ENCODE measurements at regions not wholly inside any gene's neighbourhood (a gene's known extent, or its start where the extent isn't known, plus 50 kb on each side); places are given as distances from the start of the nearest gene placed in this dataset.

DNA sequence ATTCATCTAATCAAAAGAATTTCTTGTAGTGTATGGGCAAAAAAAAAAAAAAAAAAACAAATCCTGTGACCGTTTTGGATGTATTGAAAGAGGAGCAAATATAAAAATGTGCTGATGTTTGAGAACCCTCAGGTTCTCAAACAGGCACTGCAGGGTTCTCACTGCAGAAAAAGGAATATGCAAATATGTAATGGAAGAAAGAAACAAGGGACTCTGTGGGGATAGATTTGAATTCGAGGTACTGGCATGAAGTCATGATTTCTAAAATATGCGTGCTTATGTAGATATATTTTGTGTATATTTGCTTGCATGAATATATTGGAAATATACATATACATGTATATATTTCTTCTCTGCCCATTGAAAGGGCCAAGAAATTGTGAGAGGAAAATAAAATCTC is 365.0 kb upstream of the RUNX1 start:
- no peak for ATAC-seq
- no peak for TF ChIP-seq ZNF565 (CRISPR knock-in tag; conservative IDR thresholded peaks at IDR 0.05; ENCODE audit: low read depth)
- no peak for TF ChIP-seq ZC3H10 (CRISPR knock-in tag; IDR thresholded peaks at IDR 0.05)
- no peak for TF ChIP-seq RARB (CRISPR knock-in tag; IDR thresholded peaks at IDR 0.05)
- no peak for TF ChIP-seq ISL1 (CRISPR knock-in tag; IDR thresholded peaks at IDR 0.05)
- TF ChIP-seq, protein P1, sequence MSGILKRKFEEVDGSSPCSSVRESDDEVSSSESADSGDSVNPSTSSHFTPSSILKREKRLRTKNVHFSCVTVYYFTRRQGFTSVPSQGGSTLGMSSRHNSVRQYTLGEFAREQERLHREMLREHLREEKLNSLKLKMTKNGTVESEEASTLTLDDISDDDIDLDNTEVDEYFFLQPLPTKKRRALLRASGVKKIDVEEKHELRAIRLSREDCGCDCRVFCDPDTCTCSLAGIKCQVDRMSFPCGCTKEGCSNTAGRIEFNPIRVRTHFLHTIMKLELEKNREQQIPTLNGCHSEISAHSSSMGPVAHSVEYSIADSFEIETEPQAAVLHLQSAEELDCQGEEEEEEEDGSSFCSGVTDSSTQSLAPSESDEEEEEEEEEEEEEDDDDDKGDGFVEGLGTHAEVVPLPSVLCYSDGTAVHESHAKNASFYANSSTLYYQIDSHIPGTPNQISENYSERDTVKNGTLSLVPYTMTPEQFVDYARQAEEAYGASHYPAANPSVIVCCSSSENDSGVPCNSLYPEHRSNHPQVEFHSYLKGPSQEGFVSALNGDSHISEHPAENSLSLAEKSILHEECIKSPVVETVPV (CRISPR knock-in tag; IDR thresholded peaks at IDR 0.05): no peak

DNA sequence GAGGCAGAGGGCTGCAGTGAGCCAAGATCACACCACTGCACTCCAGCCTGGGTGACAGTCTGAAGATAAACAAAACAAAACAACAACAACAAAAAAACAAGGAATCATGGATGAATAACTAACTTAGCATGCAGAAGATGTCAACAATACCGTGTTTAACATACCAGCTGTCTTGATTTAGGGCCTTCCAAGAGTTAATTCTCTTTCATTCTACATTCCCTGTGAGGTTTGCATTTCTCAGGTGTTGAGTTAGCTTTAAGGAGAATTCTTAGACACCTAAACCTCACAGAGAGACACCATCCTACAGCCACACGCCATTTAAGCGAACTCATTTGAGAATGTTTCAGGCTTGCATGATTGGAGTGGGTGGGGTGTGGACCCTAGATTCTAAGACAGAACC is 363.1 kb upstream of the RUNX1 start:
- ATAC-seq: no peak

DNA sequence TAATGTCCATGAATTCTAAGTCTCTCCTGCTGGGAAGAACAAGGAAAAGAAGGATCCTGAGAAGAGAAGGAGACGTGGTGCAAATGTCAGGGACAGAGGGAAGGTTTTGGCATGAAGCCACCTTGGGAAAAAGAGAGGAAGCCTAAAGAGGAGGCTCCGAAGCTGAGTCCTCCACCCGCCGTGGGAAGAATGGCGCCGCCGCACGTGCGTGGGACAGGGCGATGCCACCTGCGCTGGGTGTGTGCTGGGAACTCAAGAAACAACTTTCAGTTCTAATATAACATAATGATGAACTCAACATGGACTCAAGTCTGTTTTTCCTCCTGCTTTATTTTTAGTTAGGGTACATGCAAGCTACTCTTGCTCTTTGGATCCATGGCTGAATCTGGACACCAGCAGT is 362.3 kb upstream of the RUNX1 start:
- no peak for ATAC-seq
- TF ChIP-seq ARNTL (CRISPR knock-in tag; IDR thresholded peaks at IDR 0.05; ENCODE audit: borderline replicate concordance, low read depth): no peak
- no peak for TF ChIP-seq OSR1 (CRISPR knock-in tag; IDR thresholded peaks at IDR 0.05)

More for the DNA sequence above, 363.1 kb upstream of the RUNX1 start:
- TF ChIP-seq, protein P2, sequence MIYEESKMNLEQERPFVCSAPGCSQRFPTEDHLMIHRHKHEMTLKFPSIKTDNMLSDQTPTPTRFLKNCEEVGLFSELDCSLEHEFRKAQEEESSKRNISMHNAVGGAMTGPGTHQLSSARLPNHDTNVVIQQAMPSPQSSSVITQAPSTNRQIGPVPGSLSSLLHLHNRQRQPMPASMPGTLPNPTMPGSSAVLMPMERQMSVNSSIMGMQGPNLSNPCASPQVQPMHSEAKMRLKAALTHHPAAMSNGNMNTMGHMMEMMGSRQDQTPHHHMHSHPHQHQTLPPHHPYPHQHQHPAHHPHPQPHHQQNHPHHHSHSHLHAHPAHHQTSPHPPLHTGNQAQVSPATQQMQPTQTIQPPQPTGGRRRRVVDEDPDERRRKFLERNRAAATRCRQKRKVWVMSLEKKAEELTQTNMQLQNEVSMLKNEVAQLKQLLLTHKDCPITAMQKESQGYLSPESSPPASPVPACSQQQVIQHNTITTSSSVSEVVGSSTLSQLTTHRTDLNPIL (CRISPR knock-in tag; IDR thresholded peaks at IDR 0.05; ENCODE audit: low read depth): no peak
- TF ChIP-seq TCF4 (CRISPR knock-in tag; IDR thresholded peaks at IDR 0.05; ENCODE audit: borderline replicate concordance) (no peak), ZFP30 (CRISPR knock-in tag; IDR thresholded peaks at IDR 0.05) (no peak)

DNA sequence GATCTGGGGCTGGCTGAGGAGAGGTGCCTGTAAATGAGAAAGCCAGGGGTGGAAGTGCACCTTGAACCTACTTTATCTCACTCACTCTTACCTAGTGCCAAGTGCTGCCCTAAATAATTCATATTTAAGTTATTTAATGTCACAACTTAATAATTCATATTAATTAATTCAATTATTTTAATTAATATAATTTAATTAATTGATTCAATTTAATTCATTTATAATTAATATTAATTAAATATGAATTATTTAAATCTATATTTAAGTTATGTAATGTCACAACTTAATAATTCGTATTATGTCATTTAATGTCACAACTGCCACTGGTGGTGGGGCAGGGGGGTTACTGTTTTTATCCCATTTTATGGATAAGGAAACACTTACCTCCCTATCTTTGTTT is 361.6 kb upstream of the RUNX1 start:
- ATAC-seq: no peak
- TF ChIP-seq, protein P3, sequence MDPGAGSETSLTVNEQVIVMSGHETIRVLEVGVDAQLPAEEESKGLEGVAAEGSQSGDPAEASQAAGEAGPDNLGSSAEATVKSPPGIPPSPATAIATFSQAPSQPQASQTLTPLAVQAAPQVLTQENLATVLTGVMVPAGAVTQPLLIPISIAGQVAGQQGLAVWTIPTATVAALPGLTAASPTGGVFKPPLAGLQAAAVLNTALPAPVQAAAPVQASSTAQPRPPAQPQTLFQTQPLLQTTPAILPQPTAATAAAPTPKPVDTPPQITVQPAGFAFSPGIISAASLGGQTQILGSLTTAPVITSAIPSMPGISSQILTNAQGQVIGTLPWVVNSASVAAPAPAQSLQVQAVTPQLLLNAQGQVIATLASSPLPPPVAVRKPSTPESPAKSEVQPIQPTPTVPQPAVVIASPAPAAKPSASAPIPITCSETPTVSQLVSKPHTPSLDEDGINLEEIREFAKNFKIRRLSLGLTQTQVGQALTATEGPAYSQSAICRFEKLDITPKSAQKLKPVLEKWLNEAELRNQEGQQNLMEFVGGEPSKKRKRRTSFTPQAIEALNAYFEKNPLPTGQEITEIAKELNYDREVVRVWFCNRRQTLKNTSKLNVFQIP (CRISPR knock-in tag; IDR thresholded peaks at IDR 0.05; ENCODE audit: borderline replicate concordance, low read depth): no peak
- TF ChIP-seq ZFP30 (CRISPR knock-in tag; IDR thresholded peaks at IDR 0.05) (no peak), ZC3H10 (CRISPR knock-in tag; IDR thresholded peaks at IDR 0.05) (no peak), CSDC2 (CRISPR knock-in tag; IDR thresholded peaks at IDR 0.05) (no peak), ZNF70 (CRISPR knock-in tag; IDR thresholded peaks at IDR 0.05) (no peak), ZFP3 (CRISPR knock-in tag; IDR thresholded peaks at IDR 0.05) (no peak), PPARA (CRISPR knock-in tag; IDR thresholded peaks at IDR 0.05; ENCODE audit: borderline replicate concordance) (no peak), BACH2 (CRISPR knock-in tag; IDR thresholded peaks at IDR 0.05; ENCODE audit: borderline replicate concordance) (no peak), ARNTL (CRISPR knock-in tag; IDR thresholded peaks at IDR 0.05; ENCODE audit: borderline replicate concordance, low read depth) (no peak), TCF4 (CRISPR knock-in tag; IDR thresholded peaks at IDR 0.05; ENCODE audit: borderline replicate concordance) (no peak), ISL1 (CRISPR knock-in tag; IDR thresholded peaks at IDR 0.05) (no peak), SNAI2 (CRISPR knock-in tag; IDR thresholded peaks at IDR 0.05) (no peak), GLIS3 (CRISPR knock-in tag; IDR thresholded peaks at IDR 0.05) (no peak), RARB (CRISPR knock-in tag; IDR thresholded peaks at IDR 0.05) (no peak), OSR1 (CRISPR knock-in tag; IDR thresholded peaks at IDR 0.05) (no peak), TOX (CRISPR knock-in tag; IDR thresholded peaks at IDR 0.05; ENCODE audit: borderline replicate concordance) (no peak)
- TF ChIP-seq, protein P1 (CRISPR knock-in tag; IDR thresholded peaks at IDR 0.05): no peak
- TF ChIP-seq, protein P4, sequence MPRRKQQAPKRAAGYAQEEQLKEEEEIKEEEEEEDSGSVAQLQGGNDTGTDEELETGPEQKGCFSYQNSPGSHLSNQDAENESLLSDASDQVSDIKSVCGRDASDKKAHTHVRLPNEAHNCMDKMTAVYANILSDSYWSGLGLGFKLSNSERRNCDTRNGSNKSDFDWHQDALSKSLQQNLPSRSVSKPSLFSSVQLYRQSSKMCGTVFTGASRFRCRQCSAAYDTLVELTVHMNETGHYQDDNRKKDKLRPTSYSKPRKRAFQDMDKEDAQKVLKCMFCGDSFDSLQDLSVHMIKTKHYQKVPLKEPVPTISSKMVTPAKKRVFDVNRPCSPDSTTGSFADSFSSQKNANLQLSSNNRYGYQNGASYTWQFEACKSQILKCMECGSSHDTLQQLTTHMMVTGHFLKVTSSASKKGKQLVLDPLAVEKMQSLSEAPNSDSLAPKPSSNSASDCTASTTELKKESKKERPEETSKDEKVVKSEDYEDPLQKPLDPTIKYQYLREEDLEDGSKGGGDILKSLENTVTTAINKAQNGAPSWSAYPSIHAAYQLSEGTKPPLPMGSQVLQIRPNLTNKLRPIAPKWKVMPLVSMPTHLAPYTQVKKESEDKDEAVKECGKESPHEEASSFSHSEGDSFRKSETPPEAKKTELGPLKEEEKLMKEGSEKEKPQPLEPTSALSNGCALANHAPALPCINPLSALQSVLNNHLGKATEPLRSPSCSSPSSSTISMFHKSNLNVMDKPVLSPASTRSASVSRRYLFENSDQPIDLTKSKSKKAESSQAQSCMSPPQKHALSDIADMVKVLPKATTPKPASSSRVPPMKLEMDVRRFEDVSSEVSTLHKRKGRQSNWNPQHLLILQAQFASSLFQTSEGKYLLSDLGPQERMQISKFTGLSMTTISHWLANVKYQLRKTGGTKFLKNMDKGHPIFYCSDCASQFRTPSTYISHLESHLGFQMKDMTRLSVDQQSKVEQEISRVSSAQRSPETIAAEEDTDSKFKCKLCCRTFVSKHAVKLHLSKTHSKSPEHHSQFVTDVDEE (CRISPR knock-in tag; IDR thresholded peaks at IDR 0.05): no peak
- TF ChIP-seq, protein P5, sequence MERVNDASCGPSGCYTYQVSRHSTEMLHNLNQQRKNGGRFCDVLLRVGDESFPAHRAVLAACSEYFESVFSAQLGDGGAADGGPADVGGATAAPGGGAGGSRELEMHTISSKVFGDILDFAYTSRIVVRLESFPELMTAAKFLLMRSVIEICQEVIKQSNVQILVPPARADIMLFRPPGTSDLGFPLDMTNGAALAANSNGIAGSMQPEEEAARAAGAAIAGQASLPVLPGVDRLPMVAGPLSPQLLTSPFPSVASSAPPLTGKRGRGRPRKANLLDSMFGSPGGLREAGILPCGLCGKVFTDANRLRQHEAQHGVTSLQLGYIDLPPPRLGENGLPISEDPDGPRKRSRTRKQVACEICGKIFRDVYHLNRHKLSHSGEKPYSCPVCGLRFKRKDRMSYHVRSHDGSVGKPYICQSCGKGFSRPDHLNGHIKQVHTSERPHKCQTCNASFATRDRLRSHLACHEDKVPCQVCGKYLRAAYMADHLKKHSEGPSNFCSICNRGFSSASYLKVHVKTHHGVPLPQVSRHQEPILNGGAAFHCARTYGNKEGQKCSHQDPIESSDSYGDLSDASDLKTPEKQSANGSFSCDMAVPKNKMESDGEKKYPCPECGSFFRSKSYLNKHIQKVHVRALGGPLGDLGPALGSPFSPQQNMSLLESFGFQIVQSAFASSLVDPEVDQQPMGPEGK (CRISPR knock-in tag; IDR thresholded peaks at IDR 0.05; ENCODE audit: borderline replicate concordance): no peak
- TF ChIP-seq, protein P2 (CRISPR knock-in tag; IDR thresholded peaks at IDR 0.05; ENCODE audit: low read depth): no peak

All from SK-N-SH treated with all-trans-retinoic acid at 6 μM for 48 hours (cell line).